Stimulated activated CD4-positive, alpha-beta T cell treated with anti-CD3 and anti-CD28 coated beads, TNF-alpha, amount 100 ng/mL, for 48 hours (primary cell): ENCODE measurements at regions not wholly inside any gene's neighbourhood (a gene's known extent, or its start where the extent isn't known, plus 50 kb on each side); places are given as distances from the start of the nearest gene placed in this dataset.

Experiments used
- DNase-seq, 3 donors: peaks; one replicate each; pipeline ENCODE4 v3.0.0-alpha.2; 2020; ENCODE audit warnings: low read depth in 3 of 3

DNA sequence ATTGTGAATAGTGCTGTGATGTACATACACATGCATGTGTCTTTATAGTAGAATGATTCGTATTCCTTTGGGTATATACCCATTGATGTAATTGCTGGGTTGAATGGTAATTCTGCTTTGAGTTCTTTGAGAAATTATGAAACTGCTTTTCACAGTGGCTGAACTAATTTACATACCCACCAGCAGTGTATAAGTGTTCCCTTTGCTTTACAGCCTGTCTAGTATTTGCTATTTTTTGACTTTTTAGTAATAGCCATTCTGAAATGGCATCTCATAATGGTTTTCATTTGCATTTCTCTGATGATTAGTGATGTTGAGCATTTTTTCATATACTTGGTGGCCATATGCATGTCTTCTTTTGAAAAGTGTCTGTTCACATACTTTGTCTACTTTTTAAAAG, 54.5 kb upstream of the FAM78B start:
- no peak for DNase-seq

DNA sequence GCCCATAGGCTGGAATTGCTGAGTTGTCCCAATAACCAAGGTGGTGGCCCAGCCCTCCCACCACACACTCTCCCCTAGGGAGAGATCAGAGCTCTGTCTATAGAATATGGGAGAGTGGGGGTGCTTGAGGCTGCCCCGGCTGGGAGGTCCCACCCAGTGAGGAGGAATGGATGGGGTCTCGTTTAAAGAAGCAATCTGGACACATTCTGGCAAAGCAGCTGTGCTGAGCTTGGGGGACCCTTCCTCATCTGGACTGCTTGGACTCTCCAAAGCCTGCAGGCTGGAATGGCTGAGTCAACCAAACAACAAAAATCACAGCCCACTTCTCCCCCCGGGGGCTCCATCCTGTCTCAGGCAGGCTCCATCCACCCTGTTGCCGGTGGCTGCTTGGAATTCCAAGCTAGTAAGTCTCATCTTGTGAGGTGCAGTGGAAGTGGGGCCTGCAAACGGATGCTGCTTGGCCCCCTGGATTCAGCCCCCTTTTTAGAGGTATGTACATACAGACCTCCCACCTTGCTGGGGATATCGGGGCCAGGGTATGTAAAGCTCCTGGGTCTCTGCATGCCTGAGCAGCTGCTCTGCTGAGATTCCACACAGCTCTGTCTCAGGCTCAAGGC, 67.1 kb upstream of the FAM78B start:
- no peak for DNase-seq

DNA sequence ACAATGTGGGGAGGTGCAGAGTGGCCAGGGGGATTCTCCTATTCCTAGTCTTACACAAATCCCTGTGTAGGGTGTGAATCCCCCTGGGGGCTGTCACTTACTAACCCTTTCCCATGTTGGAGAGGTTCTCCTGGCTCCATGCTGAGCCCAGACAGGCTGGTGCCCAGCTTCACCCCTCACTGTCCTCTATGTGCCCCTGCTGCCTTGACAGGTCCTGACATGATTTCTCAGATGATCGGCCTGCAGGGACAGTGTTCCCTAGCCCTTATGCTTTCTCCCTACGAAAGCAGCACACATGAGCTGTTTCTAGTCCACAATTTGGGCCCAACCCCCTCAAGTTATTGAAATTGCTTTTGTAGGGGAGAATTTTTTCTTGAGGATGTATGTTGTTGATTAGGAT, 68.9 kb upstream of the FAM78B start:
- no peak for DNase-seq

DNA sequence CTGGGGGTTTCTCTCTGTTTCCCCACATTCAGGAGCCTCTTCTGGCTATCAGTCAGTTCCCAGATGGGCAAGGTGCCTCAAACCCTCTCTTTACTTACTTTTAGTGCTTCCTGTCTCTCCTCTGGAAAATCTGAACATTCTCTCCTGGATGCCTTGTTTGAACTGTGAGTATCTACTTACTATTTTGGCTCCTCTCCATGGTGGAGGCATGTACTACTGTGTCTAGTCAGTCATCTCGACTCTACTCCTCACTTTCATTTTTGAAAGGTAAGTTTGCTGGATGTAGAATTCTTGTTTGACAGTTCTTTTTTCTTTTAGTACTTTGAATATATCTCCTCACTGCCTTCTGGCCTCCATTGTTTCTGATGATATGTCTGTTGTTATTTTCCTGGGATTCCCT, 70.9 kb upstream of the FAM78B start:
- DNase-seq: no peak

DNA sequence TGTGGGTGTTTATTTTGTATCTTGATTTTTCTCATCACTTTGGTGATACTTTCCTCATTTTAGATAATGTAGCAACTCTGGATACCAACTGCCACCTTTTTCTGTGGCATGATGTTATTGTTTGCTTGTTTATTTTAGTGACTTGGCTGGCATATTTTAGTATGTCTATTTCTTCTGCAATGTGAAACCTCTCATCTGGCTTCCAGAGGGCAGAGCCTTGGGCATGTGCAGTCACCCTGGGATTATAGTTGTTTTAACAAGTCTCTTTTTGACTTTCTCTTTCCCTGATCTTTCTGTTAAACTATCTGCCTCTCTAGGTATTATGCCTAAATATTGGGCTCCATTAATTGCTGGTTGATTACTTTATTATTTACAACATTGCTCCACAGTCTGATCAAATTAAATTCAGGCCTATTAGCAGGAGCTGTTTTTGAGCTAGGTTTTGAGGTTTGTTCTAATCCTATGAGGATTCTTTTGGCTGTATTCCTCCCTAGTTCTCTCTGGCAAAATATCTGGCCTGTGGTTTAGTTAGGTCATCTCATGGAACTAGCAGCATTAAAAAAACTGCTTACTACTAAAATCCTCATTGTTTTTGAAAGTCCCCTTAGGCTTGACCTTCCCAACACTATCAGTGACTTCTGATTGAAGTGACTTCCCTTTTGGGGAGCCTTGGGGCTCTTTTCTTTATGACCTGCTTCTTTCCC, 86.4 kb upstream of the FAM78B start:
- DNase-seq: no peak

DNA sequence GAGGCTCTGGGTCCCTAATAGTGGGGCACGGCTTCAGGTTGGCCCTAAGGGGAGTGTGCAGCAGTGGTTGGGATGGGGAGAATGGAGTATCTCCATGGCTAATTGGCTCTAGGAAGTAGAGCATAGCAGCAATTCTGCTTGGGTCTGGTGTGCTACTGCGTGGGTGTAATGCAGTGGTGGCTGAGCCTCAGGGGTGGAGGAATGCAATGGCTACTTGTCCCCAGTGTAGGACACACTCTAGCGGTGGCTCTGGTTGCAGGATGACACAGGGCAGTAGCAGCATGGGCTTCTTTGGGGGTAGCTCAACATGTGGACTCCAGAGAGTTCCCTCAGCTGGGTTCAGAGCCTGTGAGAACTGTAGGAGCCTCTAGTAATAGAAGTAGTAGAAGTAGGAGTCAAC, 91.2 kb upstream of the FAM78B start:
- DNase-seq: no peak

DNA sequence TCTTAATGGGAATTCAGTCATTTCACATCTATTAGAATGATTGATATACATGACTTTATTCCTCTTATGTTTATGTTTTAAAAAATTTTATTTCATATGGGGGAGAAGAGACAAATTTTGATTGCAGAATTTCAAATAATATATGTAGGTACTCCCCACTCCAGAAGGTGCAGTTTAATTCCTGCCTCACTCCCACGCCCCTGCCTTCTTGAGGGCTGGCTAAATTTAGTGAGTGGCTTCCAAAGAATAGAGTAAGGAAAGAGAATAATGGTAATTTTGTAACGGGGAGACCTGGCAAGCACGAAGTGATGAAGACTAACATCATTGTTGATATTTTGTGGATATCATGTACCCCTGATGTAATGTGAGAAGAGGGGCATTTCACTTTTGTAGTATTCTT, 94.7 kb upstream of the FAM78B start:
- DNase-seq: no peak

DNA sequence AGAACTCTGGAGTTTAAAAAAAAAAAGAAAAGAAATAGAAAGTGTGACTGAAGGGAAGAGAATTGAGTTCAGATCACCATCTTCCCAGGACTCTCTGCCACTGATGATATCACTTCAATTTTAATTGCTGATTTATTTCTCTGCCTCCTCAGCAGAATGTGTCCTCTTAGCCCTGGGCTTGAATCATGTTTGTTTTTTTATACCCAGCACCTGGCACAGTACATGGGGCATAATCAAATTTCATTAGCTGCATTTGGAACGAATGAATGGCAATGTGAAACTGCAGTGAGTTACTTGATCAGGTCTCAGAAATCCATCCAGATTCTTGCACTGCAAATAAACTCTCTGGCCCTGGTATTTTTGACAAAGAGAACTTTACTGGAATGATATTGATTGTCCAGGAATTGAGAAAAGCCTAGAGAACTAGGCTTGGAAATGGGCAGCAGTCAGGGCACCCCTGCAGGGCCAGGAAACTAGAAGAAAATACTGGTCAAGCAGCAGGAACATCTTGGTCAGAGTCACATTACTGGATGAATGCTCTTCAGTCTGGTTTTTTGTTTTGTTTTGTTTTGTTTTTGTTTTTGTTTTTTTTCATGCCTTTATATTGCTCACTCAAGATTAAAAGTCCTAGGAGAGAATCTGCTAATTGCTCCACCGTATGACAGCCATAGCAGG, 103.8 kb upstream of the FAM78B start:
- DNase-seq: no peak

DNA sequence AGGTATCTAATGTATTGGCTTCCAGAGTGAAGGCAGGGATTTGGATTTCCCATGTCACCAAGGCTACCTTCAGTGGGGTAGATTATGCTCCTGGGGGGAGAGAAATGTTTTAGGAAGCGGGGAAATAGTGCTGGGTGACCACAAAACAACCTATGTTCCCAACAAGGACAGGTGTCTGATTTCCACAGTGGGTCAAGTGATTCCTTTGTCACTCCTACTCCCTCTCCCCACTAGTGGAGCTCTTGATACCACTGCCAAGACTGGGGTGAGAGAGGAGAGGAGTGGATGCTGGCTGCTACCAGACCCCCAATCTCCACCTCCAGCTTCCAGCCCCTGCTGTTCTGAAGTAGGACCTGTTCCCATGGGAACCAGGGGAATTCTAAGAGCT, 104.3 kb upstream of the FAM78B start:
- no peak for DNase-seq

DNA sequence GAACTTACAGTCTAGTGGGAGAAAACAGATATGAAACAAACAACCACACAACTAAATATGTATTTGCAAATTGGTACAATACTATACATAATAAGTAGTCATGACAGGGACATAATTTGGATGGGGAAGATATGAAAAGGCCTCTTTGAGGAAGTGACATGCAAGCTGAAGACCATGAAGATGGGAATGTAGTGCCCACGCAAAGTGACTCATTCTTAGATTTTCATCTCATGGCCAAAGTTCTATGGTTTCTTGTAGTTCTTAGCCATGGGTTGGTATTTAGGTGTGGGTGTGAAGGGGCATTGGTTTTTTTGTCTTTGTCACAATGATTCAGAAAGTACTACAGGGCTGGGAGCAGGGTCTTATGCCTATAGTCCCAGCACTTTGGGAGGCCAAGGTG, 105.4 kb upstream of the FAM78B start:
- no peak for DNase-seq

DNA sequence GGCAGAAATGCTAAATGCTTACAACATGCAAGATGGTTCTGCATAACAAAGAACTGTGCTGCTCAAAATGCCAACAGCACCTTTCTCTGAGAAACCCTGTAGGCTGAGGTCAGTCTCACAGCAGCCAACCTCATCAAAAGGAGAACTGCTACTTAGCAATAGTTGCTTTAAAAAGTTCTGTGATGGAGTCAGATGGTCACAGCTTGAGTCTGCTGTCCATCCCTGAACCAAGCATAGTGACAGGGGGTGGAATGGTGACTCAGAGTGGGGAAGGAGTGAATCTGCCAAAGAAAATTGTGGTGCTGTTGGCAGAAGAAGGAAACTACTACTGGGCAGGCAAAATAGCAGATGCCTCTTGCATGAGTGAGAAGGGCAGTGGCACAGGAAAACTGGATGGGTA, 106.0 kb upstream of the FAM78B start:
- no peak for DNase-seq

DNA sequence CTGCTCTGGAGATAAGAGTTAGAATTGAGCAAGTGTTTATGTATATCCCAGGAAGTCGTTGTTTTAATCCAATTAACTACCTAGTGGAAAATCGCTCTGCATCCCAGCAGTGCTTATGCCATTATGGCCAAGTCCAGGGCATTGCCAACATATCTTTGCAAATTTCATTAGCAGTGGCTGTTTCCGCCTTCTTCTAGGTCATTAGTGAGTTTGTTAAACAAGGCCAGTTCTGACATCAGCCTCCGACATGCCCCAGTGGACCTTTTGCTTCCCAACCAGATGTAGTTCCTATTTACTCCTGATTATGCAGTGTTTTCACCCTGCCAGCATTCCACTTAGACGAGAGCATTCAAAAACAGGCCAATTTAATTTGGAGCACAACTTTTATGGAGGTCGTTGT, 106.8 kb upstream of the FAM78B start:
- no peak for DNase-seq

DNA sequence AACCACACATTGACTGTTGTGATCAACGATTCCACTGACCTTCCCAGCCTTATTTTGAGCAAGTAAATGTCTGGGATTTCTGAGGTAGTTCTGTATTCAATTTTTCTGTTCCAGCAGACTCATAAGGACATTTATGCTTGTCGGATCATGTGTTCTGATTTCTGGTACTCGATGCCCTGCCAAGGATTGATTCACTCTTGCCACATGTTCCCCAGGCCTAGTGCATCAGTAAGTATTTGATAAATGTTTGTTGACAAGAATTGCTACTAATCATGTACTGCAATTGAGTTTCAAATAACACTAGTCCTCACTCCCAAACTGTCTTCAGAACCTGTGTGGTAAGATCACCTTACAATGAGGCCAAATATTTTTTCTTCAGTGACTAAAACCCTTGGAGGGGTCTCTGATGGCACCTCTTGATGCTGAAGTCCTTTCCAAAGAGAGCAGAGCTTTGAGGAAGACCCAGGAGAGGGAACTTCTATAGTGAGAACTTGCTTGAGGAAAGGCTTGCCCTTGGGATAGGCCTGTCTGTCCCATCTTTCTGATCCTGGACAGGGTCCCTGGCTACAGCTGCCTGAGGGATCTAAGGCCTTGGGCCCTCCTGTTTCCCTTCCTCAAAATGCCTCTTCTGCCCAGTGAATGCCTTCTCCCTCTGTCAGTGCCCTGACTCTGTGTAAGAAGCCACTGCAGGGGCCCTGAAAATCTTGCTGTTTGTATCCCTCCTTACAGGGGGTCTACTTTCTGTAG, 115.8 kb upstream of the FAM78B start:
- DNase-seq: no peak

DNA sequence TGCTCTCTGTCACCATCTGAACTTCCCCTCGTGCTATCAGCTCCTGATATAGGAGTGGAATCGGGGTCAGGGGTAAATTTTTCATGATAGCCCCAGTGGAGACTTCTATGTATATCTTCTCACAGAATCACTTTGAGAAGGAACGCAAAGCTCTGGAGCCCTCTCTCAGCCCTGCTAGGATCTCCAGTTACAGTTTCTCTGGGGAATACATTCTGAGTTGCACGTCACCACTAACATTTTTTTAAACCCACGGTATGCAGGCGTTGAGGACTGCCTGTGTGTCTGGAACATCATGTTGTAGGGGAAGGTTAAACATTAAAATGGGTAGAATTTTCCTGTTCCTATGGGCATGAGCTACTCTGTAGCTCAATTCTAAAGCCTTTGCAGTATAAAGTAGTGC, 116.4 kb upstream of the FAM78B start:
- DNase-seq: no peak

DNA sequence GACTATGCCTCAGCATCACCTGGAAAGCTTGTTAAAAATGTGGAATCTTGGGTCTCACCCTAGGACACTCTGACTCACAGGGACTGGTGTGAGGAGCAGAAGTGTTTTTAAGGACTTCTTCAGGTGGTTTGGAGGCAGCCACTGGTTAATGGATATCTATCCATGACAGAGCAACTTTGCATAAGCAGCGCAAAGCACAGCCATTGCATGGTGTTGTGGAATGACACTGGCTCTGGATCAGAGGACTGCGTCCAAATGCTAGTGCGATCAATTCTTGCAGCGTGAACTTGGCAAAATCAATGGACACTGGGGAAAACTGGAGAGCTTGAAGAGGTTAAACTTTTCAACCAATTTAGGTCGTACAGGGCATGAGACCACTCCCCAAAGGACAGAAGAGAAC, 116.8 kb upstream of the FAM78B start:
- no peak for DNase-seq

DNA sequence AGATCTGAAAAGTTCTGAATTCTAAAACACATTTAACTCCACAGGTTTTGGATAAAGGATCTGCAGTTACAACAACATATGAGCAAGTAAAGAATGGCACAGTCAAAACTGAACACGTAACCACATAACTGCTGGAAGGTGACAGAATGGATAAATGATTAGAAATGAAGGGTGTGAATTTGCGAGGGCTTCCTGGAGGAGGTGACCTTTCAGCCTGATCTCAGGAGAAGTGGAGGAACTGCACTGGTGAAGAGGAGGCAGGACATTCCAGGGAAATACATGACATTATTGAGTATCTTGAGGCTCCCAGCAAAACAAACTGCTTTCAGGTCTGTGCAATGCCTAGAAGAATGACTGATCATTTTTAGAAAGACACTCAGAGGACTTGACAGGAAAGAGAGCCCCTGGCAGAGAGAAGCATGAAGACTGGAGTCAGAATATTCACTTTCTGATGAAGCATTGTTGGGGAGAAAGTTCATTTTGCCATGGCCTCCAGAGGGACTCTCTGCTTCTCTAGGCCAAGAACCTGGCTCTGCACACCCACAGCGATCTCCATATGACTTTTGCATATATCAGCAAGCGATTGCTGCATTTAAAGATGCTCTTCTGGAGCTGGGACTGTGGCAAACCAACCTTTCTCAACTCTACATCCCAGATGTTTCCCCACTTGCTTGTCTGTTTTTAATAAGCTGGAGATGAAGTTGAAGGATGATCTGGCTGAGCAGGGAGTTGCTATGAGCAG, 122.7 kb upstream of the FAM78B start:
- no peak for DNase-seq

DNA sequence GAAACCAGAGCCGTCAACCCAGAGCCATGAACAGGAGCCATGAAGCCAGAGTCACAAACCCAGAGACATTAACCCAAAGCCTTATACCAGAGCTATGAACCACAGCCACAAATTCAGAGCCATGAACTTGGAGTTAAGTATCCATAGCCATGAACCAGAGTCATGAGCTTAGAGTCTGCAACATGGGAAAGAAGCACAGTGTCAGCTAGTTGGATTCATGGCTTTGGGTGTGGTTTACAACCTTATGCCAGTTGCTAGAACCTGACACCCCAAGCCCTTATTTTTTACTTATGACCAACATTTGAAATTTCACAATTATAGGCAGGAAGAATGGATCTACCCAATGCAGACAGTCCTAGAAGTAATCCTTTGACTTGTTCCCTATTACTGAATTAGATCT, 128.9 kb upstream of the FAM78B start:
- DNase-seq: no peak

DNA sequence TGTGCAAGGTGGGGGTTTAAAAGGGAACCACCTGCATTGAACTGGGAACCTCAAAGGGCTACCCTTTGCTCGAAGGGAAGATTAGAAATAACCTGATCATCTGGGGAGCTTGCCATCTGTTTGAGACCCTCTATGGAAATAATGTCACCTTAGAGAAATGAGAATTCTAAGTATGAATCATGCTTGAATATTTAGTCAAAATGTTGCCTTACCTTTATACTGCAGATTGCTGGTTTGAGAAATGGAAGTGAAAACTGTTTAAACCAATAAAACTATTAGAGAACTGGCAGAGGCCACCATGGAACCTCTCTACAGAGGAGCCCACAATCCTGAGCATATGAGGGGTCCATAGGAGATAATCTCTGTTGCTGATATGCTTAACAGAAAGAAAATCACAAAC, 131.2 kb upstream of the FAM78B start:
- no peak for DNase-seq

DNA sequence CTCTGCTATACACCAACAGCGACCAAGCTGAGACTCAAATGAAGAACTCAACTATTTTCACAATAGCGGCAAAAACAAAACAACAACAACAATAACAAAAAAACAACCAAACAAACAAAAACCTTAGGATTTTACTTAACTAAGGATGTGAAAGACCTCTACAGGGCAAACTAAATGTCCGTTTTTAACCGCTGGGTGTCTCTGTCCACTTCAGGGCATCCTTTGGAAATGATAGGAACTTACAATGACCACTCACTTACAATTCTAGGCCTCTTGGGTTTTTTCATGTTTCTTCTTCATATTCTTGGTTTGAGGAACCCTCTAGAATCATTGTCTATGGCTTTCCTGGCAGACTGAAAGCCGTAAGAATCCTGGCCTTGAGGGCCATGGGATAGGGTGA, 134.0 kb upstream of the FAM78B start:
- DNase-seq: no peak

DNA sequence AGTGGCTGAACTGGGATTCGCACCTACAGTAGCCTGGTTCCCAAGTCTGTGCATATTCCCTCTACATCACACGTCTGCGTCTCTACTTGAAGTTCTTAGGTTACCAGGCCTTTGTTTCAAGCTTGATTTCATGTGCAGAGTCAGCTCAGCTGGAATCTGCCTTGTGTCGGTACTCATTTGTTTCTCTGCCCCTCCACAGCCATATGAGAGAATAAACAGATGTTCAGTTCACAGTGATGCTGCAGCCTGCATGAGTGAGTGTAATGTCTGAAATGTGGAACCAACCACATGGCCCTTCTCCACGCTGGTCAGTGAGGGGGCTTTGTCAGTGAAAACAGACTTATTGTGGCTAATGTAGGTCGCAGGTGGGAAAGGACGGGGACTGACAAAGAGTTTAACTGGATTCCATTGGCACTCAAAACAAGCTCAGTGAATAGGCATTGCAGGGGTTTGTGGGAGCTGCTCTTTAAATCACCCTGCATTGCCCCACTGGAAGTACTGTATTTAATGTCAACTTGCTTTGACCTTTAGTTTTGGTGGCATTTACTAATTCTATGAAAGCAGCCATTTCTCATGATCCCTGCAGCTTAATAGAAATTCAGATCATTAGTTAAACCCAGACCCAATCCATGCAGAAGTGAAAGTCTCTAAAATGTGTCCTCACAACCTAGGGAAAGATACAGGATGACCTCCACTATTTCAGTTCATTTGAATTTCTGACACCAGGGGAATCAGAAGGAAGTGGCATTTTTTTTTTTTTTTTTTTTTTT, 136.4 kb upstream of the FAM78B start:
- DNase-seq: no peak

DNA sequence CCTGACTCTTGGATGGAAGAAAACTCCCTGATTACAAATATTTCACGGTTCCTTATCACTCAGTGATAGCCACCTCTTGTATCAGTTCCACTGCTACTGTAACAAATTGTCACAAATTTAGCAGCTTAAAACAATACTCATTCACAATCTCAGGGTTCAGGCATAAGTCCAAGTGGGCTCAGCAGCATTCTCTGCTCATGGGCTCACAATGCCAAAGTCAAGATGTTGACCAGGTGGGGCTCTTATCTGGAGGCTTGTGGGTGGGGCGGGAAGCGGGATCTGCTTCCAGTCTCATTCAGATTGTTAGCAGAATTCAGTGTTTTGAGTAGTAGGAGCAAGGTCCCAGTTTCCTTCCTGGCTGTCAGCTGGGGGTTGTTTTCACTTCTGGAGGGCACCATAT, 137.3 kb upstream of the FAM78B start:
- no peak for DNase-seq
